HG03108 (cell line): ENCODE measurements at regions not wholly inside any gene's neighbourhood (a gene's known extent, or its start where the extent isn't known, plus 50 kb on each side); places are given as distances from the start of the nearest gene placed in this dataset.
A peak's percentile ranks its signal among the peaks of the same experiment; 100 is the strongest.

Experiments used
- ATAC-seq: cut with Tn5 transposase; IDR thresholded peaks from one replicate; pipeline ENCODE4 v1.9.1; 2021; ENCODE audit warnings: moderate library complexity; ENCODE audit not compliant: unreplicated experiment

DNA sequence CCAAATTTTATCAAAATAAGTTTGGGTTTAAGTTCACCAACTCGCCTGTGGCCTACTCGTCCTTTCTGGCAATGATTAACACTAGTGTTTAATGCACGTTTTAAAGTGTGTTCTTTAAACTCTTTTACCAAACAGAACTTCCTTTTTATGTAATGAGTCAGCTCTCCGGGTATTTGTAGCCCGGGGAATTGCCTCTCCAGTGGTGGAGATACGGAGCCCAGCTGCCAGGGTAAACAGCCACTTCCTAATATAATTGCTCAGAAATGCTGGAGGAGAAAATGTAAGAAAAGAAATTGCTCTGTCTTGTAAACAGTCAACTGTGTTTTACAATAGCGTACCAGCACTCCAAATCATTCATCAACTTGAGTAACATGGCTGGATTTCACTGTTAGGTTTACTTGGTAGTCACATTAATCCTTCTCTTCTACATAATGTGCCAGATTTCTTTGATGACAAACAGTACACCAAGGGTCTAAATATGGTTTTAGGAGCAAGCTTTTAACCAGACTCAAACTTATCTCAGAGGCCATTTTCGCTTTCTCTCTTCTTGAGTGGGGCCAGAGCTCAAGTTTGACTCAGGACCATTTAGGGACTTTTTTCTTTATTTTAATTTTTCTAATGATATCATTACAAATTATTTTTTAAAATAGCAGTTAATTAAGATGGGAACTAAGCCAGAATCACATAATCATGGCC is 101.2 kb upstream of the SLC38A2 start:
- peak; percentile 80 for ATAC-seq

- ATAC-seq, result no peak
These were observed 100.5 kb upstream of the SLC38A2 start for GRCh38 chr12:46472893-46473633.

GRCh38 chr12:46472144-46472705 is 99.7 kb upstream of the SLC38A2 start:
- ATAC-seq, result no peak

DNA sequence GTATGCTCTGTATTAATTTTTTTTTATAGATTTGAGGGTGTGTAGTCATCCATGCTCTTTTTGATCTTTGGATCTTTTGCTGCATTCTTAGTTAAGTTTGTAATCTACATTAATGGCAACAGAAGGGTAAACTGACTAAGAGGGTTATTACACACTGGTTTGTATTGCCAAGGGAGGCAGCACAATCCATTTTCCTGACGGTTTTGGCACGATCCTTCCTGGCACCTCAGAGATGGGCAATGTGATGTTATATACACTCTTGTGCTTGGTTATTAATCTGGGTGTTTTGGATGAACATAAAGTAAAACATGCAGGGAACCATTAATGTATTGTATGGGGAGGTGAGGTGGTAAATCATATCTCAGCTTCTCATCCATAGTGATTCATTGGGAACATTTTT is 98.8 kb upstream of the SLC38A2 start:
- ATAC-seq, result no peak

DNA sequence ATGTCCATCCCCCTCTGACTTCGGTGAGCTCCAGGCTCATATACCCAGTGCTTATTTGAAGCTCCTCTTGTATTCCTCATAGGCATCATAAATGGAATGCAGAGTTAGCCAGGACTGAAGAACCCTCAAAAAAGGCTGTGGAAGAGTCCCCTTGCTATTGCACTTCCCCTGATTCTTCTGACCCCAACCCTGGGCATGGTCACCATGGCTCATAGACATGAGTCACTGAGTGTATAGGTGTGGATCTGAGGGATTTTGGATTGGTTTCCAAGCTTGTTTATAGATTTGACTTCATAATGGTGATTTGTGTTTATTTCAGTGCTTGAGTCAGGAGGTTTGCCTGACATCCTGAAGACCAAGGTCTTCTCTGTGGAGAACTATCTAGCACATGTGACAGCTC is 98.4 kb upstream of the SLC38A2 start:
- ATAC-seq, result no peak

DNA sequence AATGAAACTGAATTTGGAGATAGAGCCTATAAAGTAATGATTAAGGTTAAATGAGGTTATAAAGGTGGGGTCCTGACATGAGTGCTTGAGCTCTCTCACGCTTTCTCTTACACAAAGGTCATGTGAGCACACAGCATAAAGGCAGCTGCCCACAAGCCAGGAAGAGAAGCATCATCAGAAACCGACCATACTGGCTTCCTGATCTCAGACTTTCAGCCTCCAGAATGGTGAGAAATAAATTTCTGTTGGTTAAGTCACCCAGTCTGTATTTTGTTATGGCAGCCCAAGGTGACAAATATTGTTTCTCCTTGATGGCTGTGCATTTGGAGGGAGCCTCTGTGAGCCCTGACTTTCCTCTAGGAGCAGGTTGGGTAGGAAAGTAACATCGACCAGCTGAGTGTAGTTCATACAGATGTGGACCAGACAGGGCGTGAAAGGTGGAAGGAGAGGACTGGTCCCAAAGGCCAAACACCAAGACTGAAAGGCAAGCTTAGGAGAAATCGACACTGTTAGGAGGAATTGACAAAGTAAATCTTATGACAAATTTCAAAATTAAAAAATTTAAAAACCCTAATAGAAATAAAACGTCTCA is 97.6 kb upstream of the SLC38A2 start:
- no peak for ATAC-seq

GRCh38 chr12:46468813-46469212 is 96.2 kb upstream of the SLC38A2 start:
- no peak for ATAC-seq

GRCh38 chr12:46468160-46468559 is 95.6 kb upstream of the SLC38A2 start:
- ATAC-seq, result no peak

- ATAC-seq, result no peak
These were observed 92.7 kb upstream of the SLC38A2 start for GRCh38 chr12:46465307-46465706.

- no peak for ATAC-seq
These were observed 92.3 kb upstream of the SLC38A2 start for GRCh38 chr12:46464863-46465262.

- no peak for ATAC-seq
These were observed 90.2 kb upstream of the SLC38A2 start for GRCh38 chr12:46462641-46463355.

GRCh38 chr12:46461907-46462640 is 89.5 kb upstream of the SLC38A2 start:
- no peak for ATAC-seq

DNA sequence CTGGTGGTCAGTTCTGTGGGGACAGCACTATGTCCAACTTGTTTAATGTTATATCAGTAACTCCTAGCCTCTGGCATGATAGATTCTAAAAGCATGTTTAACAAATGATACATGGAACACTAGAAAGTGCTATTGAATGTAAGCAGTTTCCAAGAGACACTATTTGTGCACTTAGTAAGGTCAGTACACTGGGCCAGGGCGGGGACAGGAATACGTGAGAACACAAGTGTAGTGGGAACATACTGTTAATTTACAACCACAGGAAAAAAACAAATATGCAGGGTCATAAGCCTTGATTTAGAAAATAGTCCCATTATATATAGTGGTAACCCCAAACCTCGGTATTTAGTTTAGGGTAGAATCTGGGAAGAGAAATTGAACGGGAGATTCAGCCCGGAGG is 88.9 kb upstream of the SLC38A2 start:
- no peak for ATAC-seq

DNA sequence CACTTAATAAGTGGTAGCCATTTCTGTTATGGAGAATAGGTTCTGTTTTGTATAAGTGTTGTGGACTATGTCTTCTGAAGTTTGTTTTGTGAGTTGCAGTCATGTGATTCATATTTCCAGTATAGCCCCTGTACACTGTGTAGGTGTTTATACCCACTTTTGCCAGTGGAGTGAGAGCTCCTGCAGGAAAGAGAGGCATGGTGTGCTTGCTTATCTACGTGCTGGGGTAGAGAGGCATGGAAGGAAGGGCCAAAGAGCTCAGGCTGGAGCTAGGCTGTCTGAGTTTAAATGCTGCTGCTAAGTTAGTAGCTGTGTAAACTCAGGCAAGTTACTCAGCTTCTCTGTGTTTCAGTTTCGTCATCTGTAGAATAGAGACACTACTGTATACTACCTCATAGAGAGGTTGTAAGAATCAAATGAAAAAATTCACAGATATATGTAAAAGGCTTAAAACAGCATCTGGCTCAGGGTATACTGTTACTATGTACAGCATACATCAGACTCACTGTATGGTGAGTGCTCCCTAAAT is 88.2 kb upstream of the SLC38A2 start:
- ATAC-seq, result no peak

DNA sequence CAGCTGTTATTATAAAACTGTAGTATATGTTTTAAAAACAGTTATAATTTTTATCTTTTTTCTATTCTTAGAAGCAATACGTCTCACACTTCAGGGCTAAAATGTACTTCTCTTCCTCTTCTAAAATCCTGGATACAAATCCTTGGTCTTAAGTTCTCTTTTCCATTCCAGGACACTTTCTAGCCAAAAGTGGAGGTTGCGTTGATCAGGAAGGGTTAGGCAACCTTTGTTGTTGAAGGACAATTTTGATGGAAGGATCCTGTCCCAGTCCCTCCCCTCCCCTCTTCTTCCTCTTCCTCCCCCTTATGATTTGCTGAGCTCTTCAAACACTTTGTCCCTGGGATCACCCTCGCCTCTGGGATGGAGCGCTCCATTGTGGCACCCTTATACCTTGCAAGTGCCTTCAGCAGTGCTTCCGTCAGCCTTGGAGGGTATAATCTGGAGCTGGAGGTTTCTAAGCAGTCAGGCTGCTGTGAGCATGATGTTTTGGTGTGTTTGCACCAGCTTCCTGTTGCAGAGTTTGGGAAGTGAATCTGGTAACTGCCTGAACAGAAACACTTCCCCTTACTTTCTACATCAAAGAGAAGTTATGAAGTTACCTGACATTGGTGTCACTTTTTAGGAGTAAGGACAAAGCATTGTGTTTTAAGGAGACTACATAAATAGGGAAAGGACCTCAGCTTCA is 87.4 kb upstream of the SLC38A2 start:
- no peak for ATAC-seq

- no peak for ATAC-seq
These were observed 86.5 kb upstream of the SLC38A2 start for GRCh38 chr12:46459111-46459510.

DNA sequence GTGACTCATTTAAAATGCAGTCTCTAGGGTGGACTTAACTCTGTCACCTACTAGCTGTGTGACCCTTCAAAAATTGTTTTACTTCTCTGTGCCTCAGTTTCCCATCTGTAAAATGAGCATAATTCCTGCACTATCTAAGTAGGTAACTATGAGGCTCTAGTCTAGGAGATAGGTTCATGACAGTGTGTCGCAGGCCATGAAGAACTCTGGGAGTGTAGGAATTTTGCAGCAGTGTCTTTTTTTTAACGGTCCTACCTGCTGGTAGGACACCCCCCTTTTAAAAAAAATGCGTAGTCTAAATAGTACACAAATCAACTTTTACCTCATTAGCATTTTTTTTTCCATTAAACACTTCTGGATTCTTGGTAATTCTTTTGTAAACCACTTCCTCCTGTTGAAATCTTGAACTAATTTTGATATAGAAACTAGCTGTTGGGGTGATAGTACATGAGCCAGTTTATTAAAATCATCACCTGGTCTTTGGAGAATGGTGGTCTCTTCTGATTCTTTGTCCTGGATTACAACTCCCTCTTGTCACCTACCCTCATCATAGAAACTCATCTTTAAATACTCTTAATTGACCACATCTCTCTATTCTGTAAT is 86.0 kb upstream of the SLC38A2 start:
- ATAC-seq, result no peak

- no peak for ATAC-seq
These were observed 85.4 kb upstream of the SLC38A2 start for GRCh38 chr12:46457958-46458357.
